ENCODE measurements at regions not wholly inside any gene's neighbourhood (a gene's known extent, or its start where the extent isn't known, plus 50 kb on each side); places are given as distances from the start of the nearest gene placed in this dataset.

DNA sequence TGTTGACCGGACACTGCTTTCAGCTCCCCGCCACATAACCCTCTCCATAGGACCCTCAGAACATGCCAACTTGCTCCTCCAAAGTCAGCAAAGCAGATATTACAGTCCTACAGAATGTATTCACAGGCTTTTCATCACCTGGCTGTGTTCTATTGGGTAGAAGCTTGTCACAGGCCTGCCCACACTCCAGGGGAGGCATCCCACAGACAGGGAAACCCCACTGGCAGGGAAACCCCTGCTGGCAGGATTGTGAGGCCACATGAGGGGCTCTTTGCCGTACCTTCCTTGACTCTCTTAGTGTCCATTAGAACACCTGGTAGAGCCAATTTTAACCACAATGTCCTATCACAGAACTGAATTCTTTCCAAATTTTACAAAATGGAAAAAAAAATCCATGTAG lies 344.2 kb upstream of the MGMT start:
- TF ChIP-seq POLR2AphosphoS5 (IDR thresholded peaks at IDR 0.05; ENCODE audit: low read depth, low read length) (no peak), TAF1 (IDR thresholded peaks at IDR 0.05; ENCODE audit: borderline replicate concordance, insufficient read depth, low read length) (no peak), SIN3A (IDR thresholded peaks at IDR 0.05; ENCODE audit: borderline replicate concordance, insufficient read depth, low read length) (no peak)

Data from PFSK-1 (cell line).